ENCODE measurements at regions not wholly inside any gene's neighbourhood (a gene's known extent, or its start where the extent isn't known, plus 50 kb on each side); places are given as distances from the start of the nearest gene placed in this dataset.

DNA sequence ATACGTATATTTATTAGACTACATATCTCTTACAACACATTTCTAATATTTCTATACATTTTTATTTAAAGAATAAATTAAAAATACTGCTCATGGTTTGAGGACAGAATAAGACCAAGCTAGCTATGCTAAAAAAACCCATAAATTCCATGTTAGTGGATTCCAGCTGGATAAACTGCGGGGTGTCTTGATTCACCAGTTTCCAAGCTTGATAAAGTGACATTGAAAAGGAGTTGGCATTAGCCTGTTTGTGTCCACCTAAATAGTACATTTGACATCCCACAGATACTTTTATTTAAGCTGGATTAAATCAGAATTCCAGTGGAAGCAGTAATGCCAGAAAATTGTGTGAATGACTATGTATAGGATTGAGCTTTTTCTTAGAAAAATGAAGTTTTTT lies 80.1 kb downstream of the GABRA6 start:
- TF ChIP-seq ETS1 (IDR thresholded peaks at IDR 0.05) (no peak), CREB1 (CRISPR knock-in tag; IDR thresholded peaks at IDR 0.05; ENCODE audit: low read depth) (no peak), POLR2AphosphoS5 (IDR thresholded peaks at IDR 0.05; ENCODE audit: low read depth) (no peak)
- H3K27me3 Mint-ChIP-seq (ENCODE audit: insufficient read depth, low read depth, poor library complexity), result peaks cover 4% of the 10 kb centered on the region
- H3K36me3 Mint-ChIP-seq (ENCODE audit: low read depth), result no peaks in the 10 kb centered on the region

DNA sequence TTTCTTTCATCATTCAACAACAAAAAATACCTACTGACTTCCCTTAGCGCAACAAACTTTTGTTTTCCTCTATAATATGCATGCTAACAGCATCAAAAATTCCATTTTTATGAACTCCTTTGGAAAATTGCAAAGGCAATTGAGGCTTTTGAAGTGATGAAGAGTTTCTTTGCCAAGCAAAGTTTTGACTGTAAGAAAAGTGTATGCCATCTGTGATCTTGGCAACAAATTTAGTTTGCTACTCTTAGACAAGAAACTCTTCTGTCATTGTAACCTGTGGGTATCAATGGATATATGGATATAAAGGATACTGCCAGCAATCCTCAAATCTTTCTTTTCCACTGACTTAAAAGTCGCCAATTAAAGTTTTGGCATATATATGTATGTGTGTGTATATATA lies 72.0 kb upstream of the GABRA1 start:
- H3K4me3 ChIP-seq, result no peak overlapping the region
- no peaks in the 10 kb centered on the region for H3K4me1 ChIP-seq (ENCODE audit: insufficient read depth)
- H3K36me3 Mint-ChIP-seq (ENCODE audit: low read depth), result no peaks in the 10 kb centered on the region
- no peaks in the 10 kb centered on the region for H3F3A ChIP-seq (replicated peaks; ENCODE audit: low read depth)
- H2AFZ ChIP-seq, result no peak overlapping the region
- TF ChIP-seq, protein P1, sequence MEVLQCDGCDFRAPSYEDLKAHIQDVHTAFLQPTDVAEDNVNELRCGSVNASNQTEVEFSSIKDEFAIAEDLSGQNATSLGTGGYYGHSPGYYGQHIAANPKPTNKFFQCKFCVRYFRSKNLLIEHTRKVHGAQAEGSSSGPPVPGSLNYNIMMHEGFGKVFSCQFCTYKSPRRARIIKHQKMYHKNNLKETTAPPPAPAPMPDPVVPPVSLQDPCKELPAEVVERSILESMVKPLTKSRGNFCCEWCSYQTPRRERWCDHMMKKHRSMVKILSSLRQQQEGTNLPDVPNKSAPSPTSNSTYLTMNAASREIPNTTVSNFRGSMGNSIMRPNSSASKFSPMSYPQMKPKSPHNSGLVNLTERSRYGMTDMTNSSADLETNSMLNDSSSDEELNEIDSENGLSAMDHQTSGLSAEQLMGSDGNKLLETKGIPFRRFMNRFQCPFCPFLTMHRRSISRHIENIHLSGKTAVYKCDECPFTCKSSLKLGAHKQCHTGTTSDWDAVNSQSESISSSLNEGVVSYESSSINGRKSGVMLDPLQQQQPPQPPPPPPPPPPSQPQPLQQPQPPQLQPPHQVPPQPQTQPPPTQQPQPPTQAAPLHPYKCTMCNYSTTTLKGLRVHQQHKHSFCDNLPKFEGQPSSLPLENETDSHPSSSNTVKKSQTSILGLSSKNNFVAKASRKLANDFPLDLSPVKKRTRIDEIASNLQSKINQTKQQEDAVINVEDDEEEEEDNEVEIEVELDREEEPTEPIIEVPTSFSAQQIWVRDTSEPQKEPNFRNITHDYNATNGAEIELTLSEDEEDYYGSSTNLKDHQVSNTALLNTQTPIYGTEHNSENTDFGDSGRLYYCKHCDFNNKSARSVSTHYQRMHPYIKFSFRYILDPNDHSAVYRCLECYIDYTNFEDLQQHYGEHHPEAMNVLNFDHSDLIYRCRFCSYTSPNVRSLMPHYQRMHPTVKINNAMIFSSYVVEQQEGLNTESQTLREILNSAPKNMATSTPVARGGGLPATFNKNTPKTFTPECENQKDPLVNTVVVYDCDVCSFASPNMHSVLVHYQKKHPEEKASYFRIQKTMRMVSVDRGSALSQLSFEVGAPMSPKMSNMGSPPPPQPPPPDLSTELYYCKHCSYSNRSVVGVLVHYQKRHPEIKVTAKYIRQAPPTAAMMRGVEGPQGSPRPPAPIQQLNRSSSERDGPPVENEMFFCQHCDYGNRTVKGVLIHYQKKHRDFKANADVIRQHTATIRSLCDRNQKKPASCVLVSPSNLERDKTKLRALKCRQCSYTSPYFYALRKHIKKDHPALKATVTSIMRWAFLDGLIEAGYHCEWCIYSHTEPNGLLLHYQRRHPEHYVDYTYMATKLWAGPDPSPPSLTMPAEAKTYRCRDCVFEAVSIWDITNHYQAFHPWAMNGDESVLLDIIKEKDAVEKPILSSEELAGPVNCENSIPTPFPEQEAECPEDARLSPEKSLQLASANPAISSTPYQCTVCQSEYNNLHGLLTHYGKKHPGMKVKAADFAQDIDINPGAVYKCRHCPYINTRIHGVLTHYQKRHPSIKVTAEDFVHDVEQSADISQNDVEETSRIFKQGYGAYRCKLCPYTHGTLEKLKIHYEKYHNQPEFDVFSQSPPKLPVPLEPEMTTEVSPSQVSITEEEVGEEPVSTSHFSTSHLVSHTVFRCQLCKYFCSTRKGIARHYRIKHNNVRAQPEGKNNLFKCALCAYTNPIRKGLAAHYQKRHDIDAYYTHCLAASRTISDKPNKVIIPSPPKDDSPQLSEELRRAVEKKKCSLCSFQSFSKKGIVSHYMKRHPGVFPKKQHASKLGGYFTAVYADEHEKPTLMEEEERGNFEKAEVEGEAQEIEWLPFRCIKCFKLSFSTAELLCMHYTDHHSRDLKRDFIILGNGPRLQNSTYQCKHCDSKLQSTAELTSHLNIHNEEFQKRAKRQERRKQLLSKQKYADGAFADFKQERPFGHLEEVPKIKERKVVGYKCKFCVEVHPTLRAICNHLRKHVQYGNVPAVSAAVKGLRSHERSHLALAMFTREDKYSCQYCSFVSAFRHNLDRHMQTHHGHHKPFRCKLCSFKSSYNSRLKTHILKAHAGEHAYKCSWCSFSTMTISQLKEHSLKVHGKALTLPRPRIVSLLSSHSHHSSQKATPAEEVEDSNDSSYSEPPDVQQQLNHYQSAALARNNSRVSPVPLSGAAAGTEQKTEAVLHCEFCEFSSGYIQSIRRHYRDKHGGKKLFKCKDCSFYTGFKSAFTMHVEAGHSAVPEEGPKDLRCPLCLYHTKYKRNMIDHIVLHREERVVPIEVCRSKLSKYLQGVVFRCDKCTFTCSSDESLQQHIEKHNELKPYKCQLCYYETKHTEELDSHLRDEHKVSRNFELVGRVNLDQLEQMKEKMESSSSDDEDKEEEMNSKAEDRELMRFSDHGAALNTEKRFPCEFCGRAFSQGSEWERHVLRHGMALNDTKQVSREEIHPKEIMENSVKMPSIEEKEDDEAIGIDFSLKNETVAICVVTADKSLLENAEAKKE (CRISPR knock-in tag; IDR thresholded peaks at IDR 0.05), result no peak
- no peak overlapping the region for H3K4me3 Mint-ChIP-seq
- no peaks in the 10 kb centered on the region for H3K9me3 Mint-ChIP-seq
- no peak overlapping the region for H3K27ac ChIP-seq (ENCODE audit: low read depth)
- no peaks in the 10 kb centered on the region for H3K27me3 ChIP-seq (ENCODE audit: insufficient read depth)
- H3K36me3 ChIP-seq (ENCODE audit: insufficient read depth), result no peaks in the 10 kb centered on the region
- H3K27me3 Mint-ChIP-seq (ENCODE audit: insufficient read depth, low read depth, poor library complexity), result no peaks in the 10 kb centered on the region
- H3K79me2 ChIP-seq (replicated peaks; ENCODE audit: insufficient read depth), result no peaks in the 10 kb centered on the region
- H3K9me2 ChIP-seq (ENCODE audit: insufficient read depth), result no peaks in the 10 kb centered on the region
- no peak overlapping the region for H3K4me2 ChIP-seq
- ATAC-seq (no peak), DNase-seq (ENCODE audit: low spot score) (no peak)
- no peaks in the 10 kb centered on the region for H4K20me1 ChIP-seq (replicated peaks; ENCODE audit: insufficient read depth)
- H3K27ac Mint-ChIP-seq, result no peak overlapping the region
- H3K4me1 Mint-ChIP-seq, result no peaks in the 10 kb centered on the region

More for the DNA sequence above, 80.1 kb downstream of the GABRA6 start:
- Histone ChIP-seq H3K79me2 (replicated peaks; ENCODE audit: insufficient read depth) (no peaks in the 10 kb centered on the region), H3K27me3 (ENCODE audit: insufficient read depth) (no peaks in the 10 kb centered on the region), H3F3A (replicated peaks; ENCODE audit: low read depth) (no peaks in the 10 kb centered on the region), H2AFZ (peak overlapping the region; percentile 43; the same call in 1 of the 2 replicates), H4K20me1 (replicated peaks; ENCODE audit: insufficient read depth) (no peaks in the 10 kb centered on the region), H3K9me2 (ENCODE audit: insufficient read depth) (no peaks in the 10 kb centered on the region), H3K4me3 (no peak overlapping the region), H3K36me3 (ENCODE audit: insufficient read depth) (no peaks in the 10 kb centered on the region), H3K4me1 (ENCODE audit: insufficient read depth) (no peaks in the 10 kb centered on the region), H3K27ac (ENCODE audit: low read depth) (no peak overlapping the region), H3K4me2 (no peak overlapping the region)
- DNase-seq (ENCODE audit: low spot score) (no peak), ATAC-seq (no peak)
- H3K4me1 Mint-ChIP-seq, result peaks cover 6% of the 10 kb centered on the region
- no peak overlapping the region for H3K4me3 Mint-ChIP-seq
- H3K27ac Mint-ChIP-seq, result no peak overlapping the region
- no peaks in the 10 kb centered on the region for H3K9me3 Mint-ChIP-seq

All from GM23338 (cell line).